ENCODE measurements at regions not wholly inside any gene's neighbourhood (a gene's known extent, or its start where the extent isn't known, plus 50 kb on each side); places are given as distances from the start of the nearest gene placed in this dataset.

DNA sequence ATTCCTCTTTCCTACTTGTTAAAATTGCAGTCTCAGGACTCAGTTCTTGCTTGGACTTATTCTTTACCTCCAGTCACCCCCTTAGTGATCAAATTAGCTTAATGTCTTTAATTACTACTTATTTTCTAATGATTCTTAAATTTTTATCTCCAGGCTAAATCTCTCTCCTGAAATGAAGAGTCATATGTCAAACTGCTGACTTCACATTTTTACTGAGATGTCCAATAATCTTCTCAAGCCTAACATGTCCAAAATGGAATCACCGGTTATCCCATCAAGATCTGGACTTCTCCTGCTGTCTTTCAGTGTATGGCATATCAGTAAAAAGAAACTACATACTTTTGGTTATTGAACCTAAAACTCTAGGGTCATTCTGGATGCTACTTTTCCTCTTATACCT lies 332.3 kb upstream of the HTR2C start:
- Histone ChIP-seq H3K9me3 (ENCODE audit: low read length) (no peaks in the 10 kb centered on the region), H3F3A (ENCODE audit: insufficient read depth, low read length, poor library complexity, severe bottlenecking) (no peaks in the 10 kb centered on the region), H3K79me2 (replicated peaks; ENCODE audit: insufficient read depth, low read length) (no peaks in the 10 kb centered on the region), H3K27ac (ENCODE audit: low read length) (no peak overlapping the region), H3K4me2 (ENCODE audit: low read length) (no peak overlapping the region), H3K27me3 (ENCODE audit: insufficient read depth, low read depth, low read length) (no peaks in the 10 kb centered on the region), H3K9ac (ENCODE audit: low read length) (no peak overlapping the region), H2AFZ (ENCODE audit: low read depth, low read length) (no peak overlapping the region), H3K9me2 (ENCODE audit: insufficient read depth, low read length) (no peaks in the 10 kb centered on the region), H3K36me3 (ENCODE audit: insufficient read depth, low read length) (no peaks in the 10 kb centered on the region), H4K20me1 (ENCODE audit: insufficient read depth) (no peaks in the 10 kb centered on the region), H3K4me3 (ENCODE audit: low read length) (no peak overlapping the region)
- TF ChIP-seq EP300 (conservative IDR thresholded peaks at IDR 0.05; ENCODE audit: poor library complexity, severe bottlenecking) (no peak), POLR2AphosphoS5 (IDR thresholded peaks at IDR 0.05) (no peak), RAD21 (conservative IDR thresholded peaks at IDR 0.05) (no peak), EZH2 (IDR thresholded peaks at IDR 0.05; ENCODE audit: borderline replicate concordance, insufficient read depth, low read length, poor library complexity, severe bottlenecking) (no peak), TAF1 (IDR thresholded peaks at IDR 0.05; ENCODE audit: low read depth) (no peak), CTCF (IDR thresholded peaks at IDR 0.05; ENCODE audit: poor library complexity, severe bottlenecking) (no peak), SMC3 (conservative IDR thresholded peaks at IDR 0.05; ENCODE audit: poor library complexity) (no peak), MXI1 (conservative IDR thresholded peaks at IDR 0.05; ENCODE audit: poor library complexity, severe bottlenecking) (no peak)
- TF ChIP-seq, protein P1, sequence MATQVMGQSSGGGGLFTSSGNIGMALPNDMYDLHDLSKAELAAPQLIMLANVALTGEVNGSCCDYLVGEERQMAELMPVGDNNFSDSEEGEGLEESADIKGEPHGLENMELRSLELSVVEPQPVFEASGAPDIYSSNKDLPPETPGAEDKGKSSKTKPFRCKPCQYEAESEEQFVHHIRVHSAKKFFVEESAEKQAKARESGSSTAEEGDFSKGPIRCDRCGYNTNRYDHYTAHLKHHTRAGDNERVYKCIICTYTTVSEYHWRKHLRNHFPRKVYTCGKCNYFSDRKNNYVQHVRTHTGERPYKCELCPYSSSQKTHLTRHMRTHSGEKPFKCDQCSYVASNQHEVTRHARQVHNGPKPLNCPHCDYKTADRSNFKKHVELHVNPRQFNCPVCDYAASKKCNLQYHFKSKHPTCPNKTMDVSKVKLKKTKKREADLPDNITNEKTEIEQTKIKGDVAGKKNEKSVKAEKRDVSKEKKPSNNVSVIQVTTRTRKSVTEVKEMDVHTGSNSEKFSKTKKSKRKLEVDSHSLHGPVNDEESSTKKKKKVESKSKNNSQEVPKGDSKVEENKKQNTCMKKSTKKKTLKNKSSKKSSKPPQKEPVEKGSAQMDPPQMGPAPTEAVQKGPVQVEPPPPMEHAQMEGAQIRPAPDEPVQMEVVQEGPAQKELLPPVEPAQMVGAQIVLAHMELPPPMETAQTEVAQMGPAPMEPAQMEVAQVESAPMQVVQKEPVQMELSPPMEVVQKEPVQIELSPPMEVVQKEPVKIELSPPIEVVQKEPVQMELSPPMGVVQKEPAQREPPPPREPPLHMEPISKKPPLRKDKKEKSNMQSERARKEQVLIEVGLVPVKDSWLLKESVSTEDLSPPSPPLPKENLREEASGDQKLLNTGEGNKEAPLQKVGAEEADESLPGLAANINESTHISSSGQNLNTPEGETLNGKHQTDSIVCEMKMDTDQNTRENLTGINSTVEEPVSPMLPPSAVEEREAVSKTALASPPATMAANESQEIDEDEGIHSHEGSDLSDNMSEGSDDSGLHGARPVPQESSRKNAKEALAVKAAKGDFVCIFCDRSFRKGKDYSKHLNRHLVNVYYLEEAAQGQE (IDR thresholded peaks at IDR 0.05; ENCODE audit: borderline replicate concordance), result no peak

DNA sequence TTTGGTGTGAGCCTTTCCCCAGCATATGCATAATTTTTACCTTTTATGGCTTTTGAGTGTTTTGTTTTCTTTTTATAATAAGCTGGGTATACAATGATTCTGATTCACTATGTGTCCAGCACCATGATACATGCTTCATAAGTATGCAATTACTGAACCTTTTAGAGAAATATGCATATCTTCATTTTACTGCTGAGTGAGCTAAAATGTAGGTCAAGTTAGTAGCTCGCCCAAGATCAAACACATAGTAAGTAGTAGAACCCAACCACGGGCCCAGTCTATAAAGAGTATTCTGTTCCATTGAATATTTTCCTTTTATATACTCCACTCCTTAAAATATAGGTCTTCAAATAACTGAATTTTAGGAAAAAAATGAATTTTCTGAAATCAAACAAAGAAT lies 362.4 kb upstream of the HTR2C start:
- Histone ChIP-seq H3K4me2 (ENCODE audit: low read length) (no peak overlapping the region), H3K27me3 (ENCODE audit: insufficient read depth, low read depth, low read length) (no peaks in the 10 kb centered on the region), H3K79me2 (replicated peaks; ENCODE audit: insufficient read depth, low read length) (no peaks in the 10 kb centered on the region), H3K27ac (ENCODE audit: low read length) (no peak overlapping the region), H3F3A (ENCODE audit: insufficient read depth, low read length, poor library complexity, severe bottlenecking) (no peaks in the 10 kb centered on the region), H4K20me1 (ENCODE audit: insufficient read depth) (no peaks in the 10 kb centered on the region), H3K9ac (ENCODE audit: low read length) (no peak overlapping the region), H2AFZ (ENCODE audit: low read depth, low read length) (no peak overlapping the region), H3K9me2 (ENCODE audit: insufficient read depth, low read length) (no peaks in the 10 kb centered on the region), H3K36me3 (ENCODE audit: insufficient read depth, low read length) (no peaks in the 10 kb centered on the region), H3K4me3 (ENCODE audit: low read length) (no peak overlapping the region), H3K9me3 (ENCODE audit: low read length) (no peaks in the 10 kb centered on the region)
- no peak for TF ChIP-seq MXI1 (conservative IDR thresholded peaks at IDR 0.05; ENCODE audit: poor library complexity, severe bottlenecking)

- Histone ChIP-seq H3F3A (ENCODE audit: insufficient read depth, low read length, poor library complexity, severe bottlenecking) (no peaks in the 10 kb centered on the region), H3K79me2 (replicated peaks; ENCODE audit: insufficient read depth, low read length) (no peaks in the 10 kb centered on the region), H3K27me3 (ENCODE audit: insufficient read depth, low read depth, low read length) (no peaks in the 10 kb centered on the region), H3K36me3 (ENCODE audit: insufficient read depth, low read length) (no peaks in the 10 kb centered on the region), H3K4me3 (ENCODE audit: low read length) (no peak overlapping the region), H4K20me1 (ENCODE audit: insufficient read depth) (no peaks in the 10 kb centered on the region), H3K4me2 (ENCODE audit: low read length) (no peak overlapping the region), H2AFZ (ENCODE audit: low read depth, low read length) (no peak overlapping the region), H3K27ac (ENCODE audit: low read length) (no peak overlapping the region), H3K9me2 (ENCODE audit: insufficient read depth, low read length) (no peaks in the 10 kb centered on the region), H3K9ac (ENCODE audit: low read length) (no peak overlapping the region), H3K9me3 (ENCODE audit: low read length) (no peaks in the 10 kb centered on the region)
- TF ChIP-seq SMC3 (conservative IDR thresholded peaks at IDR 0.05; ENCODE audit: poor library complexity) (no peak), POLR2AphosphoS5 (IDR thresholded peaks at IDR 0.05) (no peak), RAD21 (conservative IDR thresholded peaks at IDR 0.05) (no peak)
- TF ChIP-seq, protein P1 (IDR thresholded peaks at IDR 0.05; ENCODE audit: borderline replicate concordance), result no peak
Measured at GRCh38 chrX:114210879-114211278, 373.0 kb upstream of the HTR2C start.
